ENCODE measurements at regions not wholly inside any gene's neighbourhood (a gene's known extent, or its start where the extent isn't known, plus 50 kb on each side); places are given as distances from the start of the nearest gene placed in this dataset.

GRCh38 chr2:59720296-59720866 lies 833.1 kb downstream of the BCL11A start:
- no peaks in the 10 kb centered on the region for H3K27me3 Mint-ChIP-seq
- ATAC-seq (ENCODE audit: poor library complexity), result no peak

GRCh38 chr2:59713577-59713976 lies 839.9 kb downstream of the BCL11A start:
- TF ChIP-seq, protein P1, sequence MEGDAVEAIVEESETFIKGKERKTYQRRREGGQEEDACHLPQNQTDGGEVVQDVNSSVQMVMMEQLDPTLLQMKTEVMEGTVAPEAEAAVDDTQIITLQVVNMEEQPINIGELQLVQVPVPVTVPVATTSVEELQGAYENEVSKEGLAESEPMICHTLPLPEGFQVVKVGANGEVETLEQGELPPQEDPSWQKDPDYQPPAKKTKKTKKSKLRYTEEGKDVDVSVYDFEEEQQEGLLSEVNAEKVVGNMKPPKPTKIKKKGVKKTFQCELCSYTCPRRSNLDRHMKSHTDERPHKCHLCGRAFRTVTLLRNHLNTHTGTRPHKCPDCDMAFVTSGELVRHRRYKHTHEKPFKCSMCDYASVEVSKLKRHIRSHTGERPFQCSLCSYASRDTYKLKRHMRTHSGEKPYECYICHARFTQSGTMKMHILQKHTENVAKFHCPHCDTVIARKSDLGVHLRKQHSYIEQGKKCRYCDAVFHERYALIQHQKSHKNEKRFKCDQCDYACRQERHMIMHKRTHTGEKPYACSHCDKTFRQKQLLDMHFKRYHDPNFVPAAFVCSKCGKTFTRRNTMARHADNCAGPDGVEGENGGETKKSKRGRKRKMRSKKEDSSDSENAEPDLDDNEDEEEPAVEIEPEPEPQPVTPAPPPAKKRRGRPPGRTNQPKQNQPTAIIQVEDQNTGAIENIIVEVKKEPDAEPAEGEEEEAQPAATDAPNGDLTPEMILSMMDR (IDR thresholded peaks at IDR 0.05), result no peak
- H3K4me3 ChIP-seq (ENCODE audit: low read length), result no peak overlapping the region
- POLR2A ChIA-PET, result no interaction called here

More at GRCh38 chr2:59720296-59720866, 833.1 kb downstream of the BCL11A start:
- no peak overlapping the region for H3K27ac Mint-ChIP-seq
- Histone ChIP-seq H3K9me3 (ENCODE audit: control insufficient read depth in 1 of 2, insufficient read depth in 1 of 2, low read length in 2 of 2) (no peaks in the 10 kb centered on the region), H3K27ac (ENCODE audit: low read depth in 1 of 2, low read length in 2 of 2) (no peak overlapping the region), H3K4me1 (ENCODE audit: insufficient read depth, low read length) (no peaks in the 10 kb centered on the region), H3K4me3 (ENCODE audit: low read length) (no peak overlapping the region), H3K27me3 (ENCODE audit: control insufficient read depth in 1 of 2, insufficient read depth in 2 of 2, low read length in 2 of 2) (no peaks in the 10 kb centered on the region), H3K36me3 (ENCODE audit: insufficient read depth, low read length) (no peaks in the 10 kb centered on the region)
- TF ChIP-seq, protein P1 (IDR thresholded peaks at IDR 0.05), result no peak
- H3K4me1 Mint-ChIP-seq (ENCODE audit: low read depth), result no peaks in the 10 kb centered on the region
- H3K36me3 Mint-ChIP-seq (ENCODE audit: low read depth), result no peaks in the 10 kb centered on the region
- H3K9me3 Mint-ChIP-seq, result no peaks in the 10 kb centered on the region
- DNase-seq, result no peak
- no peak overlapping the region for H3K4me3 Mint-ChIP-seq
- ChIA-PET POLR2A (no interaction called here), CTCF (no interaction called here)
- intact Hi-C loops (cut with DNase I, micrococcal nuclease), result no loop called here

GRCh38 chr2:59711121-59711520 lies 842.3 kb downstream of the BCL11A start:
- Mint-ChIP-seq H3K27me3 (no peaks in the 10 kb centered on the region), H3K36me3 (ENCODE audit: low read depth) (no peaks in the 10 kb centered on the region), H3K9me3 (no peaks in the 10 kb centered on the region), H3K4me3 (no peak overlapping the region), H3K4me1 (ENCODE audit: low read depth) (no peaks in the 10 kb centered on the region), H3K27ac (no peak overlapping the region)
- Histone ChIP-seq H3K27ac (ENCODE audit: low read depth in 1 of 2, low read length in 2 of 2) (no peak overlapping the region), H3K27me3 (ENCODE audit: control insufficient read depth in 1 of 2, insufficient read depth in 2 of 2, low read length in 2 of 2) (no peaks in the 10 kb centered on the region), H3K4me1 (ENCODE audit: insufficient read depth, low read length) (no peaks in the 10 kb centered on the region), H3K4me3 (ENCODE audit: low read length) (no peak overlapping the region), H3K36me3 (ENCODE audit: insufficient read depth, low read length) (no peaks in the 10 kb centered on the region), H3K9me3 (ENCODE audit: control insufficient read depth in 1 of 2, insufficient read depth in 1 of 2, low read length in 2 of 2) (no peaks in the 10 kb centered on the region)
- ChIA-PET POLR2A (no interaction called here), CTCF (interaction anchor here (1.1 kb wide), 1 partner anchor 14 kb away, joined by 3 read pairs; no protein-coding TSS in a partner anchor)
- TF ChIP-seq, protein P1 (IDR thresholded peaks at IDR 0.05), result no peak
- DNase-seq, result no peak
- ATAC-seq (ENCODE audit: poor library complexity), result no peak
- intact Hi-C loops (cut with DNase I, micrococcal nuclease), result no loop called here

More at GRCh38 chr2:59713577-59713976, 839.9 kb downstream of the BCL11A start:
- H3K27ac Mint-ChIP-seq, result no peak overlapping the region
- ATAC-seq (ENCODE audit: poor library complexity) (no peak), DNase-seq (no peak)
- H3K27ac ChIP-seq (ENCODE audit: low read depth in 1 of 2, low read length in 2 of 2), result no peak overlapping the region
- H3K9me3 ChIP-seq (ENCODE audit: control insufficient read depth in 1 of 2, insufficient read depth in 1 of 2, low read length in 2 of 2), result no peaks in the 10 kb centered on the region
- H3K36me3 ChIP-seq (ENCODE audit: insufficient read depth, low read length), result no peaks in the 10 kb centered on the region
- no peaks in the 10 kb centered on the region for H3K36me3 Mint-ChIP-seq (ENCODE audit: low read depth)
- no peaks in the 10 kb centered on the region for H3K4me1 Mint-ChIP-seq (ENCODE audit: low read depth)
- no peaks in the 10 kb centered on the region for H3K4me1 ChIP-seq (ENCODE audit: insufficient read depth, low read length)
- intact Hi-C loops (cut with DNase I, micrococcal nuclease), result no loop called here
- no peak overlapping the region for H3K4me3 Mint-ChIP-seq
- CTCF ChIA-PET, result no interaction called here
- H3K27me3 ChIP-seq (ENCODE audit: control insufficient read depth in 1 of 2, insufficient read depth in 2 of 2, low read length in 2 of 2), result no peaks in the 10 kb centered on the region
- H3K27me3 Mint-ChIP-seq, result no peaks in the 10 kb centered on the region
- H3K9me3 Mint-ChIP-seq, result no peaks in the 10 kb centered on the region

Measured in CD4-positive, alpha-beta T cell (primary cell).